ENCODE measurements at regions not wholly inside any gene's neighbourhood (a gene's known extent, or its start where the extent isn't known, plus 50 kb on each side); places are given as distances from the start of the nearest gene placed in this dataset.
A peak's percentile ranks its signal among the peaks of the same experiment; 100 is the strongest.

GRCh38 chr20:50254466-50255079, 63.9 kb downstream of the CEBPB start:
- H3K79me2 ChIP-seq (ENCODE audit: low read depth), result peaks cover 40% of the 10 kb centered on the region
- TF ChIP-seq CTCF (conservative IDR thresholded peaks at IDR 0.05) (no peak), EZH2 (IDR thresholded peaks at IDR 0.05; ENCODE audit: low read depth) (no peak)
- no peaks in the 10 kb centered on the region for H3K27me3 ChIP-seq (ENCODE audit: insufficient read depth, low read depth)
- no peaks in the 10 kb centered on the region for H3K9me2 ChIP-seq (ENCODE audit: insufficient read depth)
- ChIA-PET POLR2A (ENCODE audit: unreplicated experiment) (interaction anchor here (0.6 to 0.7 kb wide), 2 partner anchors 37 to 122 kb away, joined by 3 read pairs; no protein-coding TSS in a partner anchor), CTCF (interaction anchor here (0.5 kb wide), 1 partner anchor 67 kb away, joined by 4 read pairs; no protein-coding TSS in a partner anchor)
- H3F3A ChIP-seq (ENCODE audit: insufficient read depth, low read depth), result peaks cover 80% of the 10 kb centered on the region
- H3K4me3 ChIP-seq, result no peak overlapping the region
- intact Hi-C loops (cut with micrococcal nuclease; ENCODE audit: unreplicated experiment), result no loop called here
- no peaks in the 10 kb centered on the region for H3K36me3 ChIP-seq (ENCODE audit: low read depth)
- H2AFZ ChIP-seq, result no peak overlapping the region
- no peak for DNase-seq
- H3K9me3 ChIP-seq (ENCODE audit: insufficient read depth, low read depth), result no peaks in the 10 kb centered on the region
- H3K4me1 ChIP-seq (replicated peaks; ENCODE audit: insufficient read depth), result peaks cover 97% of the 10 kb centered on the region
- H3K27ac ChIP-seq, result peak overlapping the region; percentile 99
- no peaks in the 10 kb centered on the region for H4K20me1 ChIP-seq (ENCODE audit: insufficient read depth)
- H3K4me2 ChIP-seq, result peak overlapping the region; percentile 90
- BruUV-seq (replicated peaks), result no TSS peak

- BruUV-seq (replicated peaks), result no TSS peak
- Histone ChIP-seq H2AFZ (no peak overlapping the region), H3K79me2 (ENCODE audit: low read depth) (peaks cover 23% of the 10 kb centered on the region; the same call in 1 of the 2 replicates), H3K4me3 (peak overlapping the region; percentile 50; the same call in 1 of the 2 replicates), H3K9me2 (ENCODE audit: insufficient read depth) (no peaks in the 10 kb centered on the region), H3K4me2 (peak overlapping the region; percentile 90), H4K20me1 (ENCODE audit: insufficient read depth) (no peaks in the 10 kb centered on the region), H3K4me1 (replicated peaks; ENCODE audit: insufficient read depth) (peaks cover 97% of the 10 kb centered on the region), H3K36me3 (ENCODE audit: low read depth) (no peaks in the 10 kb centered on the region), H3K27me3 (ENCODE audit: insufficient read depth, low read depth) (no peaks in the 10 kb centered on the region), H3K9me3 (ENCODE audit: insufficient read depth, low read depth) (no peaks in the 10 kb centered on the region), H3K27ac (peak overlapping the region; percentile 99), H3F3A (ENCODE audit: insufficient read depth, low read depth) (peaks cover 82% of the 10 kb centered on the region)
- CTCF ChIA-PET, result interaction anchor here (0.6 kb wide), 1 partner anchor 19 kb away, joined by 3 read pairs; no protein-coding TSS in a partner anchor
- intact Hi-C loops (cut with micrococcal nuclease; ENCODE audit: unreplicated experiment), result no loop called here
- TF ChIP-seq CTCF (conservative IDR thresholded peaks at IDR 0.05), result no peak
- no peak for TF ChIP-seq EZH2 (IDR thresholded peaks at IDR 0.05; ENCODE audit: low read depth)
- DNase-seq, result peak; percentile 85 to 100
- POLR2A ChIA-PET (ENCODE audit: unreplicated experiment), result interaction anchor here (0.6 to 0.9 kb wide), 3 partner anchors 45 to 195 kb away, joined by 3 to 4 read pairs (median 3); no protein-coding TSS in a partner anchor
Measured at GRCh38 chr20:50256577-50256976, 65.9 kb downstream of the CEBPB start.

- H3K27me3 ChIP-seq (ENCODE audit: insufficient read depth, low read depth), result no peaks in the 10 kb centered on the region
- H3F3A ChIP-seq (ENCODE audit: insufficient read depth, low read depth), result peaks cover 72% of the 10 kb centered on the region
- DNase-seq, result no peak
- ChIA-PET CTCF (no interaction called here), POLR2A (ENCODE audit: unreplicated experiment) (no interaction called here)
- BruUV-seq (replicated peaks), result no TSS peak
- no peaks in the 10 kb centered on the region for H4K20me1 ChIP-seq (ENCODE audit: insufficient read depth)
- peak overlapping the region; percentile 99 for H3K27ac ChIP-seq
- intact Hi-C loops (cut with micrococcal nuclease; ENCODE audit: unreplicated experiment), result no loop called here
- TF ChIP-seq CTCF (conservative IDR thresholded peaks at IDR 0.05) (no peak), EZH2 (IDR thresholded peaks at IDR 0.05; ENCODE audit: low read depth) (no peak)
- H3K4me1 ChIP-seq (replicated peaks; ENCODE audit: insufficient read depth), result peaks cover 97% of the 10 kb centered on the region
- H3K36me3 ChIP-seq (ENCODE audit: low read depth), result no peaks in the 10 kb centered on the region
- no peak overlapping the region for H3K4me3 ChIP-seq
- peak overlapping the region; percentile 90; the same call in 1 of the 2 replicates for H3K4me2 ChIP-seq
- no peaks in the 10 kb centered on the region for H3K9me2 ChIP-seq (ENCODE audit: insufficient read depth)
- H3K79me2 ChIP-seq (ENCODE audit: low read depth), result peaks cover 23% of the 10 kb centered on the region; the same call in 1 of the 2 replicates
- H3K9me3 ChIP-seq (ENCODE audit: insufficient read depth, low read depth), result no peaks in the 10 kb centered on the region
- H2AFZ ChIP-seq, result no peak overlapping the region
Measured at GRCh38 chr20:50257860-50258259, 67.2 kb downstream of the CEBPB start.

Data from PC-9 (cell line).